Bone marrow (tissue), 2 donors: ENCODE measurements at regions not wholly inside any gene's neighbourhood (a gene's known extent, or its start where the extent isn't known, plus 50 kb on each side); places are given as distances from the start of the nearest gene placed in this dataset.

Experiments
- DNase-seq, 2 donors: peaks; one replicate each; lab custom pipeline; 2025; lab: John Stamatoyannopoulos, UW

DNA sequence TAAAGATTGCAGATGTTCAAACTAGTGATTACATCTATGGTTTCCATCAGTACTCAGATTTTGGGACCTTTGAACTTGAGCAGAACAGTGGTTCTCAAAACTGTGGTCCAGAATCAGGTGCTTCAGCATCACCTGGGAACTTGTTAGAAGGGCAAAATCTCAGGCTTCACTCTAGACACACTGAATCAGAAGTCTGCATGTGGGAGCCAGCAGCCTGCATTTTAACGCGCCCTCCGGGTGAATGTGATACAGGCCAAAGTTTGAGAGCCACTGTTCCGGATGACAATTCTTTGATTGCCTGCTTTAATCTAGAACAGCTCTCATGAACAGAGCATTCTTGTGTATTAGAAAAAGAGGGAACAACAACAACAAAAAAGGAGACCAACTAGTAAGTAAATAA, 261.7 kb downstream of the GPD2 start:
- DNase-seq, result no peak

DNA sequence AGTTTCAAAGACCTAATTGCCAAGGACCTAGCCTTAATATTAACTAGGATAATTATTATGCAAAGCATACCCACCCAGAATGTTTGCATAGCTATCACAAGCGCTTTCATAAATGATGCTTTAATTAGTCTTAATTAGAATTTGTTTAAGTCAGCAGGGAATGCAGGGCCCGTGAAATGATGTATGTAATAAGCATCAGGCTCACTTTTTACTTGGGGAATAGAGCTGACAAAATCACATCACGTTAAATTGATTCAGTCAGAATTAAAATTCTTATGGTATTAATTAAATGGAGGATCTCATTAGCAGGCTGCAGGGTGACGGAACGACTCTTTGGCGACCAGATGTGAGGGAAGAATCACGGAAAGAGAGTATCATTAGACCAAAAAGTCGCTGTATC, 264.5 kb downstream of the GPD2 start:
- no peak for DNase-seq

DNA sequence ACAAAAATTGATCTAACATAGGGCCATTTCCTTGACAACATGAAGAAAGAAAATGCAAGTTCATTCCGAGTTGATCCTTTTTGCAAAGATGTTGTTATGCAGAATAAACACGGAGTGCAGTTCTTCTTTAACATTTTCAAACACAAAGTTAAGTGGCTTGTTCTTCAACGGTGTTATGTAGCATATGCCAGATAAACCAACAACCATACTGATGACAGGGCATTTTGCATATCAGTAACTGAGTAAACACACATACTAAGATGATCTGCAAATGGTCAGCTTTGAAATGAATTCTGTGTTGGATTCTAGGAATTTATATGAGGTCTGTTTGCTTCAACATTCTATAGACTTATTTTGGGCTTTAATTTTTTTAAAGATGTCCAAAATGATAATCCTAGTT, 266.4 kb downstream of the GPD2 start:
- no peak for DNase-seq

DNA sequence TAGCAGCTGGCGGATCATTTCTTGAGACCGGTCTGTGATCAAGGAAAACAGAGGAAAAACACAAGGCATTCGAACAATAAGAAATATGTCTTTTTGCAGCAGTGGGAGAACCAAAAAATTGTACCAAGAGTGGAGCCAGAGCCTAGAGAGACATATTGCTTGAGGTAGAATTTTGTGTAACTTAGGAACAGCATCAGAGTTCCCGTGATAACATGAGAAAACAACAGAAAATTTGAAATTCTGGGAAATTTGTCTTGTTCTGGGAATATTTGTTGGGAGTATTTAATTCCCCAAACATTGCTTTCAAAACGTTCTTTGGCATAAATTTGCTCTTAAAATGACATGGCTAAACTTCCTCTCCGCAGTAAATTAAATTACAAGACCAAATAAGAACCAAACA, 267.5 kb downstream of the GPD2 start:
- DNase-seq, result no peak

DNA sequence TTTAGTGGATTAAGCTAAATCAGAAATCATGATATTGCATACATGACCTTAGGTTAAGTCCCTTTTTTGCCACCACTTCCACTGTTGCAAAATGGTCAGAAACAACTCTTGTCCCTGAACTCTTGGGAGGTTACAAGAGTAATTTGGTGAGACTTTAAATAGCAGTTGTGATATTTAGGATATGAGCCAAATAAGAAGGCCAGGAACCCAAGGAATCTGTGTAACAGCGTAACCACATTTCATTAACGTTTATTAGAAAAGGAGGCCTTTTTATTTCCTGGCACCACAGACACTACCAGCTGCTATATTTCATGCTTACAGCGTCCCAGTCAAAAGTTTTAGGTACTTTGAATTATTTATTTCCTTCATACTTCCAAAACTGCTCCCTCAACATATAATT, 268.0 kb downstream of the GPD2 start:
- no peak for DNase-seq

DNA sequence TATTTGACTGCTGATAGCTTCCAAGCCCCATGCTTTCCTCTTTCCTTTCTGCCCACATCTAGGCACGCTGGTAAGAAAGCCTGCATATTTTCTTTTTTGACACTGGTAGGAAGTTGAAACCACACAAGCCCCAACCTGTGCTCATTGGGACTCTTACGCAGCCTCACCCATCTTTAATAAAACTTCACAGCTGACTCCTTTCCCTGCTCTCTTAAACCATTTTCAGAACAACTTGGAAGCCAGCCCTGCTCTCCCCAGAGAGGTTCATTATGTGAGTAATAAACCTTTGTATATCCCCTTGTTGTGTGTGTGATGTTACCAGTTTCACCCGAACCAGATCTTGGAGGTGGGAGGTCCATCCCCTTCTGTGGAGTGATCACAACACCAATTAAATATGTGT, 268.4 kb downstream of the GPD2 start:
- no peak for DNase-seq

DNA sequence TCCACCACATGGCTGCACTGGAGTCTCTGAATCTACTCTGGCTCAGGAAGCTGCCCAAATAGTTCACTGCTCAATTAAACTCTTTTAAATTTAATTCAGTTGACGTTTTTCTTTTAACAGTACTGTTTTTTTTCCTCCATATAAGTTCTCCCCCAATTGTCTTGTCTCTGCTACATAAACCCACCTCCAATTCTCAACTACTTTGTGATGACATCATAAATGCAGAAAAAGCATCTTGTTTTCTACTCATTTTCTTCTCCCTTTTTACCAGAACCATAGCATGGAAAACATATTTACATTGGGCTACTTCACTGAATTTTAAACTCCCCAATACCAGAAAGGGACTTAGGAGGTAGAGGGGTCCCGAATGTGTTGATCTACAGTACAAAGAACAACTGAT, 270.4 kb downstream of the GPD2 start:
- DNase-seq, result no peak

DNA sequence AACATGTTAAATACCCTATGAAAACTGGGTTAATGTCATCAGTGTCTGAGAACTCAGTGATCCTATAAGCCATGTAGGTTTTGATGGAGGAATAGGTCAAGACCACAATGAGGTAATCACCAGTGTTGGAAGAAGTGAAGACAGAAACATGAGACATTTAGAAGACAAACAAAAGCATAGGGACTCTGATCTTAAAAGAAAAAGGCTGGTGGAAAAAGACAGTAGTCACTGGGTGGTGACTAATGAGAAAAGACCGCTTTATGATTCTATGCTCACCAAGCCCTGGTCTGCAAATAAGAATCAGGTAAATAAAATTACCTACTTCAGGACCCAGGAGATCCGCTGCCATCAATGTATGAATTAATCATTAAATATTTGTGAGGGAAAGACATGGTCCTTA, 271.9 kb downstream of the GPD2 start:
- no peak for DNase-seq

- no peak for DNase-seq
Measured at GRCh38 chr2:156709091-156709490, 272.9 kb downstream of the GPD2 start.

DNA sequence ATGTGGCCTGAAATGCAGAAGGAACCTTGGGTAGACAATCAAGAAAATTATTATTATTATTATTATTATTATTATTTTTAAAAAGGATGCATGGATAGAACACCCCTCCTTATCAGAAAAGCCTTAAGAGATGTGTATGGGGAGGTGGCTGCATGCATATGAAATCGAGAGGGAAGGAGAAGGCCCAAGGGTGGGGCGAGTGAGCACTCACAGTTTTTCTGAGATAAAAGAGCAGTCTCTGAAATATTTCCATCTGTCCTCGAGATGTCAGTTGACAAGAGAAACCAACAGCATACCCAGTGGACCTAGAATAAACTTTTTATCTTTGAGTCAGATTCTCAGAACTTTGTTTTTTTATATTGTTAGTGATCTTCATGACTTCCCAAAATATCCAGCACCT, 282.9 kb downstream of the GPD2 start:
- DNase-seq, result no peak

- DNase-seq, result no peak
Measured at GRCh38 chr2:156727867-156728266, 291.7 kb downstream of the GPD2 start.

GRCh38 chr2:156728328-156728727, 292.1 kb downstream of the GPD2 start:
- no peak for DNase-seq

DNA sequence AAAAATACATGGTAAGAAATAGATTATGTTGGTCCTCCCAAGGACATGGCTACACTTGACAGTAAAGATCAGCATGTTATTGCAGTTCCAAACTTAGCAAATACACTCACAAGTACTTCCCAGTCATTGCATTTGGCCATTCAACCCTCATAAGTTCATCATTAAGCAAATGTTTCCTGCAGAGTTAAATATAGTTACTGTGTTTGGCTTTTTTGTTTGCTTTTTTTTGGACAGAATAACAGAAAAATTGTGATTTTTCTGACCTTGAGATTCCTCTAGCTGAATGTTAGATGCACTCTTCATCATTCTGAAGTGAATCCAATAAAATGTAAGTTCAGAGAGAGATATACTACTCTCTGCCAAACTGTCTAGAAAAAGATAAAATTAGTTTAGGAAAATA, 295.3 kb downstream of the GPD2 start:
- no peak for DNase-seq

DNA sequence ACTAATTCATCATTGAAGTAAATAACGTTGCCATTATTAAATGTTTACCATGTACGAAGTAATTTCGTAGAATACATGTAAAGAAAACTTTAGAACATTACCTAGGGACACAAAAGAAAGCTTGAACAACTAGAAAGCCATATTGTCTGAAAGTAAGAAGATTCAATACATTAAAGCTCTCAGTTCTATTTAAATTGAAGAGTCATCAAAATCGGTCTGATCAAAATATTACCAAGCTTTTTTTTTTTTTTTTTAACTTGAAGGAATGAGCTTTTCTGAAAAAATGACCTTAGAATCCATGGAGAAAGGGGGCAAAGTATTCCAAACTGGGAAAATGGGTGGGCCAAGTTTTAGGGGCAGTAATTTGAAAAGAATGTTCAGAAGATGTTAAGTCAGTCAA, 300.8 kb downstream of the GPD2 start:
- no peak for DNase-seq

DNA sequence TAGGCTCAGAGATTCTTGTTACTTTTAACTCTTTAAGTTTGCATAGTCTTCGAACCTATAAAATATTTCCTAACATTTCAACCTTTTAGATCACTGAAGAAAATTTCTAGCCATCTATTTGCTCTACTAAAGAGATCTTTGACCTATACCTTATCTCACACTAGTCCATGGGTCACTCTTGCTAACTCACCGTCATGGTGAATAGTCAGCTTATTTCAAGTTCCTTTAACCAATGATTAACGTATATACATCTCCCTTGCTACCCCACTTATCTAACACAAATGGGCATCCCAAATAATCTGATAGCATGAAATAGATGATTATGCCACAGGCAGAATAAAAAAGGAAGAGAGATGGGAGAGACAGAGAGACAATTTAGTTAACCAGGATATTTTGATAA, 303.1 kb downstream of the GPD2 start:
- no peak for DNase-seq

DNA sequence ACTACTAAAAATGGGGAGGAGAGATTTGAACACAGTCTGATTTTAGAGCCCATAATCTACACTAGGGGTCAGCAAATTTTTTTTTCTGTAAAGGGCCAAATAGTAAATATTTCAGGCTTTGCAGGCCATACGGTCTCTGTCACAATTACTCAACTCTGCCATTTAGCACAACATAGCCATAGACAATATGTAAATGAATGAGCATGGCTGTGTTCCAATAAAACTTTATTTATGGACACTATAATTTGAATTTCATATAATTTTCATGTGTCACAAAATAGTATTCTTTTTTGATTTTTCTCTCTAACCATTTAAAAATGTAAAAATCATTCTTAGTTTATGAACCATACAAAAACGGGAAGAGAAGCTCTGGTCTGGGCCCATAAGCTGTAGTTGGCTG, 309.4 kb downstream of the GPD2 start:
- no peak for DNase-seq

GRCh38 chr2:156748221-156748620, 312.0 kb downstream of the GPD2 start:
- no peak for DNase-seq

DNA sequence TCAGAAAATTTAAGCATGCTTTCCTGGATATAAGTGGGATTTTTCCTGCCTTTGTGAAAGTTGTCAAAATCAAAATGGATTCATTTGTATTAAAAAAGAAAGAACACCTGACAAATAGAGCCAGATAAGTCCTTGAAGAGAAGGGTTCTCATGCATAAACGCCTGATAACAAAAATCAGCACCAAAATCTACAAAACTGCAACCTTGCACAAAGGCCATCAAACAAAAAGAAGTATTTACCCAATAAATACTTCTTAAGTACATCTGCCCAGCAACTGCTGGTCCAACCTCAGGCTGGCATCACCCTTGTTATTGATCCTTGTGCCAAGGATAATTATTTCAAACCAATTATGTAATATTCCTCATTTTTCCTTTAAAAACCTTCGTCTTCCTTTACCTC, 315.9 kb downstream of the GPD2 start:
- no peak for DNase-seq

DNA sequence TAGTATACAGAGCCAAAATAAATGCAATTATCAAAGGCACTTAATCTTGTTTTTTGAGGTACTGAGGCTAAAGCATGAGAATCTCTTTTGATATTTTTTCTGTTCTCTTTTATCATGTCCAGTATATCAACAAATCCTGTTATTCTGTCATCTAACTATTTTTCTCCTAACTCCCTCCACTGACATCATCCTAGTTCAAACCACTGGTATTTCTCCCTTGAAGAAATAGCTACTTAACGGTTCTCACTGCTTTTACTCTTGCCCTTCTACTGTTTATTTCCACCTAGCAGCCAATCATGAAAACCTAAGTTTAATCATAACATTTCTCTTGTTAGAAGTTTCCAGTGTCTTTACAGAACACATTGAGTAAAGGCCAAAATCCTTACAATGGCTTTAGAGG, 317.6 kb downstream of the GPD2 start:
- no peak for DNase-seq

DNA sequence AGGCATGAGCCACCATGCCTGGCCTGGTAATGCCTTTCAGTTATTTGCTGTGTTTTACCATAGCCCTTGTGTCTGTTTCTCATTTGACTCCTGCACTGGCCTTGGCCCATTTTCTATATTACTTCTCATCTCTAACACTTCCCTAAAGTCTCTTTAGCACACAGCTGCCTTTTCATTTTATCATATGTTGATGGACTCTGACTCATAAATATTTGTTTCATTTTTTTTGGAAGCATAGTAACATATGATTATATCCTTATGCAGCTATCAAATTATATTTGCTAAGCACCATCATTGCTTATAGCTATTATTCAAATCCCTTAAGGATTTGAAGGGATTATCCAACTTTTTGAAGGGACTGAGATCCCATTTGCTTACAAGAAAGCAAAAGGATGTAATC, 320.3 kb downstream of the GPD2 start:
- DNase-seq, result no peak

GRCh38 chr2:156763174-156763573, 327.0 kb downstream of the GPD2 start:
- DNase-seq, result no peak

- no peak for DNase-seq
Measured at GRCh38 chr2:156765043-156765442, 328.9 kb downstream of the GPD2 start.

DNA sequence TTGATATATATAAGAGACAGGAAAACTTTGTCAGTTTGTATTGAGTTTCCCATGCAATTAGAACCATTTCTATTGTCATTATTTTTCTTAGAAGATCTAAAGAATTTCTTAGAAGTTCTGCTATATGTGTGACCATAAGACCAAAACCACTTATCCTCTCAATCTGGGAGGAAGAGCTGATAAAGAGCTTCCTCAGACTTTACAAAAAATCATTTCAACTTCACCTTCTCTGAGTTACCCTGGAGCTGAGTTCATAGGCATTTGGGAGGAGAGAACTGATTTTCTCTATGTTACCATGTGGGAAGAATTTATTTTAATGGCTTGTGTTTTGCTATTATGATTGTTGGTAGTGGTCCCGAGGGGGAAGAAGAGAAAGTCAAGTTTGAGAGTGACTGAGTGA, 329.3 kb downstream of the GPD2 start:
- no peak for DNase-seq

DNA sequence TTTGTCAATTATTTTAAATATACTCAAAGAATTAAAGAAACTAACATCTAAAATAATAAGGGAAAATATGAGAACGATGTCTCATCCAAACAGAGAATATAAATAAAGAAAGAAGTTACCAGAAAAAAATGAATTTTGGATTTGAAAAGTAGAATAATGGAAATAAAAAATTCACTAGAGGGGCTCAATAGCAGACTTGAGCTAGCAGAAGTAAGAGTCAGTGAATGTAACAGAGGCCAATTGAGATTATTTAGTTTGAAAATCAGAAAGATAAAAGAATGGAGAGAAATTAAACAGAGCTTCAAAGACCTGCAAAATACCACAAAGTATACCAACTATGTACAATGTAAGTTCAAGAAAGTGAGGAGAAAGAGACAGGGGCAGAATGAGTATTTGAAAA, 333.6 kb downstream of the GPD2 start:
- no peak for DNase-seq

- no peak for DNase-seq
Measured at GRCh38 chr2:156778916-156779315, 342.7 kb downstream of the GPD2 start.
